Parathyroid adenoma (tissue), 2 donors: ENCODE measurements at regions not wholly inside any gene's neighbourhood (a gene's known extent, or its start where the extent isn't known, plus 50 kb on each side); places are given as distances from the start of the nearest gene placed in this dataset.

Experiments used
- H2AFZ ChIP-seq: fragments of 300-600 bp; sonication (generic); one replicate; pipeline ENCODE4 v1.7.0; 2017; ENCODE audit warnings: antibody characterized with exemption, mild to moderate bottlenecking
- H3K27ac ChIP-seq: fragments of 300-600 bp; sonication (generic); one replicate; pipeline ENCODE4 v1.7.0; 2017
- H3K27me3 ChIP-seq: fragments of 300-600 bp; sonication (generic); one replicate; pipeline ENCODE4 v1.7.0; 2017; ENCODE audit warnings: low read length; ENCODE audit not compliant: control insufficient read depth, insufficient read depth
- H3K36me3 ChIP-seq: fragments of 300-600 bp; sonication (generic); one replicate; pipeline ENCODE4 v1.7.0; 2017; ENCODE audit warnings: low read length; ENCODE audit not compliant: control insufficient read depth, insufficient read depth
- H3K4me1 ChIP-seq: fragments of 300-600 bp; sonication (generic); one replicate; pipeline ENCODE4 v1.7.0; 2017; ENCODE audit warnings: control low read depth
- H3K4me2 ChIP-seq: fragments of 300-600 bp; sonication (generic); one replicate; pipeline ENCODE4 v1.7.0; 2017; ENCODE audit warnings: low read length
- H3K4me3 ChIP-seq: fragments of 300-600 bp; sonication (generic); one replicate; pipeline ENCODE4 v1.7.0; 2017; ENCODE audit warnings: low read depth, low read length
- H3K79me2 ChIP-seq: fragments of 300-600 bp; sonication (generic); one replicate; pipeline ENCODE4 v1.7.0; 2017; ENCODE audit warnings: control low read depth
- H3K9ac ChIP-seq: fragments of 300-600 bp; sonication (generic); one replicate; pipeline ENCODE4 v1.7.0; 2017; ENCODE audit warnings: mild to moderate bottlenecking
- H3K9me3 ChIP-seq: fragments of 300-600 bp; sonication (generic); one replicate; pipeline ENCODE4 v1.7.0; 2017; ENCODE audit warnings: low read length; ENCODE audit not compliant: control insufficient read depth
- CTCF ChIP-seq: fragments of 300-600 bp; sonication (generic); IDR thresholded peaks from one replicate; pipeline ENCODE4 v1.7.0; 2017; ENCODE audit warnings: antibody characterized with exemption, mild to moderate bottlenecking
- donor health status: primary hyperparathyroidism.

DNA sequence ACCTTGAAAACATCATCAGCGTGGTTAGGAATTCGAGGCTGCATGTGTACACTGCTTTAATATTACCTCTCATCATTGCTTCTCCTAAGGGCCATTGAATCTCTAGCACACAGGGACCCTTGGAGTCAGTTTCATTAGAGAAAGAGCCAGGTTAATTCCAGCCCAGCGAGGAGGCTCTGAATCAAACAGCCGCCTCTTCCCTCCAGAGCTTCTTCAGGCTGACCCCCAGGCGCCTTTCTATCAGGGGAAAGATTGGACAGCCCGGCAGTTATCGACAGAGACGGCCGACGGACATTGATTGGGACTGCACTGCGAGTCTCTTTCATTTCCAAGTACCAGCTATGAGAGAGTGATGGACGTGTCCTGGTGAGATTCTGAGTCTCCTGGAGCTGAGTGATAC, 159.2 kb downstream of the ANKRD60 start:
- no peak overlapping the region for H3K27ac ChIP-seq
- no peaks in the 10 kb centered on the region for H3K9me3 ChIP-seq
- H3K4me1 ChIP-seq = no peaks in the 10 kb centered on the region
- TF ChIP-seq CTCF = no peak
- H3K36me3 ChIP-seq = no peaks in the 10 kb centered on the region
- no peak overlapping the region for H3K4me2 ChIP-seq
- H3K9ac ChIP-seq = no peak overlapping the region
- no peaks in the 10 kb centered on the region for H3K79me2 ChIP-seq
- no peak overlapping the region for H3K4me3 ChIP-seq
- H3K27me3 ChIP-seq = no peaks in the 10 kb centered on the region
- no peak overlapping the region for H2AFZ ChIP-seq

- no peaks in the 10 kb centered on the region for H3K4me1 ChIP-seq
- H3K9ac ChIP-seq = no peak overlapping the region
- no peak for TF ChIP-seq CTCF
- H3K79me2 ChIP-seq = no peaks in the 10 kb centered on the region
- H2AFZ ChIP-seq = no peak overlapping the region
- H3K27ac ChIP-seq = no peak overlapping the region
- H3K36me3 ChIP-seq = no peaks in the 10 kb centered on the region
- no peaks in the 10 kb centered on the region for H3K9me3 ChIP-seq
- H3K4me2 ChIP-seq = no peak overlapping the region
- H3K4me3 ChIP-seq = no peak overlapping the region
- no peaks in the 10 kb centered on the region for H3K27me3 ChIP-seq
These were observed 162.7 kb downstream of the ANKRD60 start for GRCh38 chr20:58065508-58066361.

DNA sequence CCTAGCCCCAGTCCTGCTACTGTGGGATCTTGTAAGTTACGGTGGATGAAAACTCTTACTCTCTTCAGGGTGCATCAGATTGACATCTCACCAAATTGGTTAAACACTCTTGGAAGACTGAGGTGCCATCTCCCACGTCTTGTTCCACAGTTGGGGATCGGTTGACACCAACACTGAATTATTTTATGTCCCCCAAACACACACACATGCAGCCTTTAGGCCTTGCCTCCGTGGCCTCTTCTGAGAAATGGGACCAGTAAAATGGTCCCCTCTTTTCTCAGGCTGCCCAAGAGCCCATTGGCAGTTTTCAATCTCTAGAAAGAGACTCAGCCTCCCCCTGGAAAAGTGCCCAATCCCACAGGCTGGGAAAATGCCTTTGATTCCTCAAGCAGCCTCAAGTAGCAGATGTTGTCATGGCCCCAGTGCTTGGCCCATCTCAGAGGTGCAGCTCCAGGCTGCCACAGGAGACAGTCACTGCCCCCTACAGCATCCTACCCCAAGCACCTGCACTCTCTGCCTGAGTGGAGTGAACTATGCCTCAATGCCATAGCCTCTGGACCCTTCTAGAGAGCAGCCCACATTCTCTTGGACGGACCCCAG, 163.9 kb downstream of the ANKRD60 start:
- Histone ChIP-seq H3K4me1 (no peaks in the 10 kb centered on the region), H3K36me3 (no peaks in the 10 kb centered on the region), H3K27me3 (no peaks in the 10 kb centered on the region), H3K9me3 (no peaks in the 10 kb centered on the region), H3K79me2 (no peaks in the 10 kb centered on the region), H3K4me3 (no peak overlapping the region), H2AFZ (no peak overlapping the region), H3K4me2 (no peak overlapping the region), H3K27ac (no peak overlapping the region), H3K9ac (no peak overlapping the region)
- TF ChIP-seq CTCF = no peak

DNA sequence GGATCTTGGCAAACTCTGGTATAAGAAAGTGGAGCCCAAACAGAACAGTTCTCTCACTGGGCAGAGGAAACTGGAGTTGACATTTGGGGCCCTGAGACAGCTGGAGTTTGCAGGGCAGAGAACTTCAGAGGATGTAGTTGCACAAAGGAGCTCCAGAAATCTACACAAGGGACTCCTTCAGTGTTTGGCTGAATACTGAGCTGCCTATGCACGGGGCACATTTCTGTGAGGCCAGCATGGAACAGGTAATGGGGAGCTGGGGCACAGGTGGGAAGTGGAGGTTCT, 169.3 kb downstream of the ANKRD60 start:
- Histone ChIP-seq H3K4me2 (no peak overlapping the region), H3K27me3 (no peaks in the 10 kb centered on the region), H3K9ac (no peak overlapping the region), H3K27ac (no peak overlapping the region), H3K4me1 (peaks cover 2% of the 10 kb centered on the region), H3K79me2 (no peaks in the 10 kb centered on the region), H2AFZ (no peak overlapping the region), H3K36me3 (no peaks in the 10 kb centered on the region), H3K4me3 (no peak overlapping the region), H3K9me3 (no peaks in the 10 kb centered on the region)
- TF ChIP-seq CTCF = no peak
